HFFc6 (cell line): ENCODE measurements at regions not wholly inside any gene's neighbourhood (a gene's known extent, or its start where the extent isn't known, plus 50 kb on each side); places are given as distances from the start of the nearest gene placed in this dataset.

Source experiments
- DNase-seq: peaks from one replicate; pipeline ENCODE4 v3.0.0-alpha.2; 2018
- H3K27ac Mint-ChIP-seq: 2 replicates; pipeline ENCODE4 v1.8.0; 2020; ENCODE audit warnings: mild to moderate bottlenecking, mixed read lengths
- H3K27me3 Mint-ChIP-seq: 2 replicates; pipeline ENCODE4 v1.8.0; 2021; ENCODE audit warnings: mild to moderate bottlenecking, moderate library complexity, mixed read lengths; ENCODE audit not compliant: insufficient read depth
- H3K36me3 Mint-ChIP-seq: 2 replicates; pipeline ENCODE4 v1.8.0; 2021; ENCODE audit warnings: low read depth, mixed read lengths
- H3K4me1 Mint-ChIP-seq: 2 replicates; pipeline ENCODE4 v1.8.0; 2020; ENCODE audit warnings: low read depth, mixed read lengths
- H3K4me3 Mint-ChIP-seq: 2 replicates; pipeline ENCODE4 v1.8.0; 2020; ENCODE audit warnings: mild to moderate bottlenecking, moderate library complexity, mixed read lengths
- H3K9me3 Mint-ChIP-seq: 2 replicates; pipeline ENCODE4 v1.8.0; 2020; ENCODE audit warnings: mild to moderate bottlenecking, mixed read lengths
- CTCF ChIP-seq: fragments of 200-600 bp; sonication (generic); IDR thresholded peaks from 2 replicates; pipeline ENCODE4 v1.5.0; 2021; ENCODE audit warnings: antibody characterized with exemption, mild to moderate bottlenecking

DNA sequence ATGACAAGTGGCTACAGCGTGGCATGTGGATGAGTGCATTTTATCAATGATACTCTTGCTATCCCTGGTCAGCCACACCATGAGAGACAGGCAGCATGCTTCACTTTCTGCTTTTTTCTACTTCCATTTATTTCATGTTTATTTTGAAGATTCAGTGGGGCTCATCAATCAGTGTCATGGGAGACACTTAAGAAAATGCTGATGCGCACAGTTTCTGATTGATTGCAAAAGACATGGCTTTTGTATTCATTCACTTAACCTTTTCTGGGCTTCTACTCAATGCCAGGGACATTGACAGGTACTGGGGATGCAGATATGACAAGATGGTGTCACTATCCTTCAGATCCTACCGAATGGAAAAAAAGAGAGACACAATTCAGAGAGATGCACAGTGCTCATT lies 50.9 kb upstream of the CFAP161 start:
- Mint-ChIP-seq H3K27ac (no peak overlapping the region), H3K4me3 (no peak overlapping the region), H3K27me3 (no peaks in the 10 kb centered on the region; the same call in 1 of the 2 replicates), H3K36me3 (no peaks in the 10 kb centered on the region), H3K4me1 (peaks cover 22% of the 10 kb centered on the region), H3K9me3 (no peaks in the 10 kb centered on the region)
- no peak for TF ChIP-seq CTCF
- DNase-seq, result no peak
